ENCODE measurements at regions not wholly inside any gene's neighbourhood (a gene's known extent, or its start where the extent isn't known, plus 50 kb on each side); places are given as distances from the start of the nearest gene placed in this dataset.

DNA sequence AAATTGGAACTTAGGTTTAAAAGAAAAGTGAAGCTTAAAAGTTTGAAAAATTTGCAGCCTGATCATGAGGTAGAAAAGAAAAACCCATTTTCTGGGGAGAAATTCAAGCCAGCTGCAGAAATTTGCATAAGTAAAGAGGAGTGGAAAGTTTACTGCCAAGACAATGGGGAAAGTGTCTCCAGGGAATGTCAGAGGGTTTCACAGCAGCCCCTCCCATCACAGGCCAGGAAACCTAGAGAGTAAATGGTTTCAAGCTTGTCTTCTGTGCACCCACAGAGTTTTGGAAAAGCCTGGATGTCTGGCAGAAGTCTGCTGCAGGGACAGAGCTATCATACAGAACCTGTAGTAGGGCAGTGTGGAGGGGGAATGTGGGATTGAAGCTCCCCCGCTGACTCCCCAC lies 254.0 kb upstream of the FSIP2 start:
- peaks cover 7% of the 10 kb centered on the region for H3K9me3 ChIP-seq (ENCODE audit: control insufficient read depth, insufficient read depth, low read length)
- no peak overlapping the region for H3K56ac ChIP-seq (ENCODE audit: extremely low read depth, insufficient read depth, low read length)
- dilution Hi-C loops (cut with HindIII; ENCODE audit: low sequenced_read_pairs, unreplicated experiment) (no loop called here), in situ Hi-C loops (cut with MboI; ENCODE audit: low sequenced_read_pairs) (no loop called here), intact Hi-C loops (cut with micrococcal nuclease) (no loop called here)
- no peak overlapping the region for H3K23ac ChIP-seq (ENCODE audit: low read depth, low read length)
- no peak overlapping the region for H2AFZ ChIP-seq (replicated peaks; ENCODE audit: low read length, poor library complexity)
- H2BK15ac ChIP-seq (ENCODE audit: low read depth, low read length): no peak overlapping the region
- no peak for DNase-seq
- no peaks in the 10 kb centered on the region for H3K27me3 ChIP-seq (ENCODE audit: control insufficient read depth, insufficient read depth, low read length)
- no peak overlapping the region for H2BK20ac ChIP-seq (ENCODE audit: low read depth, low read length)
- POLR2A ChIA-PET (ENCODE audit: unreplicated experiment): no interaction called here
- no peaks in the 10 kb centered on the region for H3K9me1 ChIP-seq (ENCODE audit: insufficient read depth, low read length)
- no peaks in the 10 kb centered on the region for H3K36me3 ChIP-seq (ENCODE audit: control insufficient read depth, insufficient read depth, low read length)
- H3K18ac ChIP-seq (ENCODE audit: low read depth, low read length): no peak overlapping the region
- BruUV-seq (replicated peaks): no TSS peak
- H3K79me1 ChIP-seq (ENCODE audit: low read depth in 1 of 2, low read length in 2 of 2): no peaks in the 10 kb centered on the region
- no peak overlapping the region for H3K14ac ChIP-seq (replicated peaks; ENCODE audit: low read depth, low read length)
- no peak overlapping the region for H2AK5ac ChIP-seq (ENCODE audit: low read depth, low read length)
- H2AK9ac ChIP-seq (replicated peaks; ENCODE audit: low read depth, low read length, poor library complexity): no peak overlapping the region
- H2BK120ac ChIP-seq (ENCODE audit: low read depth, low read length): no peak overlapping the region
- H3K27ac ChIP-seq (ENCODE audit: insufficient read depth, low read length): no peak overlapping the region
- no peak for TF ChIP-seq CHD1 (IDR thresholded peaks at IDR 0.05; ENCODE audit: low read depth, low read length)
- no peak for TF ChIP-seq POLR2A (IDR thresholded peaks at IDR 0.05; ENCODE audit: low read depth, low read length)
- TF ChIP-seq, protein P1, sequence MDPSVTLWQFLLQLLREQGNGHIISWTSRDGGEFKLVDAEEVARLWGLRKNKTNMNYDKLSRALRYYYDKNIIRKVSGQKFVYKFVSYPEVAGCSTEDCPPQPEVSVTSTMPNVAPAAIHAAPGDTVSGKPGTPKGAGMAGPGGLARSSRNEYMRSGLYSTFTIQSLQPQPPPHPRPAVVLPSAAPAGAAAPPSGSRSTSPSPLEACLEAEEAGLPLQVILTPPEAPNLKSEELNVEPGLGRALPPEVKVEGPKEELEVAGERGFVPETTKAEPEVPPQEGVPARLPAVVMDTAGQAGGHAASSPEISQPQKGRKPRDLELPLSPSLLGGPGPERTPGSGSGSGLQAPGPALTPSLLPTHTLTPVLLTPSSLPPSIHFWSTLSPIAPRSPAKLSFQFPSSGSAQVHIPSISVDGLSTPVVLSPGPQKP (IDR thresholded peaks at IDR 0.05; ENCODE audit: borderline replicate concordance, low read depth, low read length): no peak
- no peak for TF ChIP-seq MAFK (IDR thresholded peaks at IDR 0.05; ENCODE audit: low read depth, low read length)
- TF ChIP-seq, protein P2, sequence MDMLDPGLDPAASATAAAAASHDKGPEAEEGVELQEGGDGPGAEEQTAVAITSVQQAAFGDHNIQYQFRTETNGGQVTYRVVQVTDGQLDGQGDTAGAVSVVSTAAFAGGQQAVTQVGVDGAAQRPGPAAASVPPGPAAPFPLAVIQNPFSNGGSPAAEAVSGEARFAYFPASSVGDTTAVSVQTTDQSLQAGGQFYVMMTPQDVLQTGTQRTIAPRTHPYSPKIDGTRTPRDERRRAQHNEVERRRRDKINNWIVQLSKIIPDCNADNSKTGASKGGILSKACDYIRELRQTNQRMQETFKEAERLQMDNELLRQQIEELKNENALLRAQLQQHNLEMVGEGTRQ (IDR thresholded peaks at IDR 0.05; ENCODE audit: low read depth, low read length): no peak
- TF ChIP-seq RCOR1 (IDR thresholded peaks at IDR 0.05; ENCODE audit: insufficient replicate concordance, low read length): no peak
- TF ChIP-seq SMC3 (IDR thresholded peaks at IDR 0.05; ENCODE audit: low read depth, low read length): no peak
- H4K5ac ChIP-seq (ENCODE audit: low read depth, low read length): no peak overlapping the region
- no peak overlapping the region for H2BK5ac ChIP-seq (ENCODE audit: low read depth, low read length, poor library complexity, severe bottlenecking)
- no peaks in the 10 kb centered on the region for H3K4me1 ChIP-seq (ENCODE audit: control insufficient read depth, insufficient read depth, low read length)
- H3K4ac ChIP-seq (ENCODE audit: low read depth, low read length): no peak overlapping the region
- no peak overlapping the region for H4K8ac ChIP-seq (ENCODE audit: low read depth in 2 of 2, low read length in 2 of 2)
- WGBS, 2 experiments (ENCODE audit: extremely low coverage in 2 of 2, insufficient read length in 1 of 2): no CpG with 5 or more reads among the region's 1 CpG
- no peak overlapping the region for H3K4me2 ChIP-seq (ENCODE audit: low read depth, low read length)
- H4K20me1 ChIP-seq (ENCODE audit: insufficient read depth, low read length): no peaks in the 10 kb centered on the region
- no peak overlapping the region for H3K9ac ChIP-seq (ENCODE audit: low read depth, low read length)
- CTCF ChIA-PET: no interaction called here
- H4K91ac ChIP-seq (ENCODE audit: insufficient read depth, low read depth, low read length): no peak overlapping the region
- ATAC-seq (ENCODE audit: low read depth): no peak
- H3K4me3 ChIP-seq (ENCODE audit: insufficient read depth, low read depth, low read length): no peak overlapping the region

Measured in IMR-90 (cell line).